Lung microvascular endothelial cell (primary cell): ENCODE measurements at regions not wholly inside any gene's neighbourhood (a gene's known extent, or its start where the extent isn't known, plus 50 kb on each side); places are given as distances from the start of the nearest gene placed in this dataset.
"Not testable (repeated sequence)": the region's sequence is repeated elsewhere in the genome, so short reads cannot be mapped to it uniquely, and the experiment has no call there.

ENCODE experiments used
- DNase-seq, 2 donors: peaks; one replicate each; pipeline versions ENCODE4 v3.0.0 to v3.0.0-alpha.2; 2010; ENCODE audit warnings: low read depth in 2 of 2

- DNase-seq: no peak
Observed at GRCh38 chr5:175347027-175347426, 97.0 kb downstream of the DRD1 start.

GRCh38 chr5:175344331-175345195 lies 99.4 kb downstream of the DRD1 start:
- DNase-seq: no peak

GRCh38 chr5:175343308-175343707 lies 100.7 kb downstream of the DRD1 start:
- no peak for DNase-seq

GRCh38 chr5:175340180-175340579 lies 103.8 kb downstream of the DRD1 start:
- no peak for DNase-seq

- no peak for DNase-seq
Observed at GRCh38 chr5:175337680-175338079, 106.3 kb downstream of the DRD1 start.

GRCh38 chr5:175336781-175337180 lies 107.2 kb downstream of the DRD1 start:
- DNase-seq: no peak

GRCh38 chr5:175335691-175336090 lies 108.3 kb downstream of the DRD1 start:
- DNase-seq: no peak

GRCh38 chr5:175331173-175332036 lies 112.6 kb downstream of the DRD1 start:
- DNase-seq: not testable (repeated sequence)

- DNase-seq: no peak
Observed at GRCh38 chr5:175329976-175330375, 114.0 kb downstream of the DRD1 start.

GRCh38 chr5:175328687-175329086 lies 115.3 kb downstream of the DRD1 start:
- DNase-seq: no peak

GRCh38 chr5:175328176-175328575 lies 115.8 kb downstream of the DRD1 start:
- DNase-seq: no peak

- no peak for DNase-seq
Observed at GRCh38 chr5:175325681-175326080, 118.3 kb downstream of the DRD1 start.

GRCh38 chr5:175321927-175322532 lies 122.0 kb downstream of the DRD1 start:
- DNase-seq: peak; percentile 2 to 4

- no peak for DNase-seq
Observed at GRCh38 chr5:175319199-175319598, 124.8 kb downstream of the DRD1 start.

- DNase-seq: no peak
Observed at GRCh38 chr5:175317872-175318271, 126.1 kb downstream of the DRD1 start.

- DNase-seq: no peak
Observed at GRCh38 chr5:175309218-175309810, 134.7 kb downstream of the DRD1 start.

GRCh38 chr5:175308701-175309100 lies 135.3 kb downstream of the DRD1 start:
- DNase-seq: no peak

- DNase-seq: no peak
Observed at GRCh38 chr5:175306381-175306780, 137.6 kb downstream of the DRD1 start.

GRCh38 chr5:175305251-175305650 lies 138.7 kb downstream of the DRD1 start:
- no peak for DNase-seq

- no peak for DNase-seq
Observed at GRCh38 chr5:175290379-175290778, 153.6 kb downstream of the DRD1 start.

- no peak for DNase-seq
Observed at GRCh38 chr5:175288048-175288621, 155.8 kb downstream of the DRD1 start.
